ENCODE measurements at regions not wholly inside any gene's neighbourhood (a gene's known extent, or its start where the extent isn't known, plus 50 kb on each side); places are given as distances from the start of the nearest gene placed in this dataset.

DNA sequence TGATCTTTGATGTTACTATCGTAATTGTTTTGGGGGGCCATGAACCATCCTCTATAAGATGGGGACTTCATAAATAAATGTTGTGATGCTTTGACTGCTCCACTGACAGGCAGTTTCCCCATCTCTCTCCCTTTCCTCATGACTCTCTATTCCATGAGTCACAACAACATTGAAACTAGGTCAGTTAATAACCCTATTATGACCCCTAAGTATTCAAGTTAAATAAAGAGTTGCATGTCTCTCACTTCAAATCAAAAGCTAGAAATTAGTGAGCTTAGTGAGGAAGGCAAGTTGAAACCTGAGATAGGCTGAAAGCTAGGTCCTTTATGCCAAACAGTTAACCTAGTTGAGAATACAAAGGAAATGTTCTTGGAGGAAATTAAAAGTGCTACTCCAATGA is 491.0 kb downstream of the HAO1 start:
- FAIRE-seq: no peak
- H3K79me2 ChIP-seq (ENCODE audit: control insufficient read depth, insufficient read depth, low read length): no peaks in the 10 kb centered on the region
- H3K4me1 ChIP-seq (ENCODE audit: control insufficient read depth, extremely low read depth, insufficient read depth, low read length): no peaks in the 10 kb centered on the region
- H2AFZ ChIP-seq (ENCODE audit: control insufficient read depth, low read length): no peak overlapping the region
- no peak overlapping the region for H3K4me2 ChIP-seq (ENCODE audit: control insufficient read depth, extremely low read depth, insufficient read depth, low read depth, low read length)
- dilution Hi-C loops (cut with MboI; ENCODE audit: extremely low pct_ligation_motif_present, low sequenced_read_pairs): no loop called here
- H3K9me1 ChIP-seq (ENCODE audit: control insufficient read depth, extremely low read depth, insufficient read depth, low read length): no peaks in the 10 kb centered on the region
- no peak overlapping the region for H3K27ac ChIP-seq (ENCODE audit: control insufficient read depth, insufficient read depth, low read length)
- H3K9me3 ChIP-seq (ENCODE audit: control insufficient read depth, low read depth, low read length): no peaks in the 10 kb centered on the region
- H3K9ac ChIP-seq (ENCODE audit: control insufficient read depth, extremely low read depth, insufficient read depth, low read length): no peak overlapping the region
- no peaks in the 10 kb centered on the region for H4K20me1 ChIP-seq (ENCODE audit: control insufficient read depth, extremely low read depth, insufficient read depth, low read length)
- TF ChIP-seq, protein P1, sequence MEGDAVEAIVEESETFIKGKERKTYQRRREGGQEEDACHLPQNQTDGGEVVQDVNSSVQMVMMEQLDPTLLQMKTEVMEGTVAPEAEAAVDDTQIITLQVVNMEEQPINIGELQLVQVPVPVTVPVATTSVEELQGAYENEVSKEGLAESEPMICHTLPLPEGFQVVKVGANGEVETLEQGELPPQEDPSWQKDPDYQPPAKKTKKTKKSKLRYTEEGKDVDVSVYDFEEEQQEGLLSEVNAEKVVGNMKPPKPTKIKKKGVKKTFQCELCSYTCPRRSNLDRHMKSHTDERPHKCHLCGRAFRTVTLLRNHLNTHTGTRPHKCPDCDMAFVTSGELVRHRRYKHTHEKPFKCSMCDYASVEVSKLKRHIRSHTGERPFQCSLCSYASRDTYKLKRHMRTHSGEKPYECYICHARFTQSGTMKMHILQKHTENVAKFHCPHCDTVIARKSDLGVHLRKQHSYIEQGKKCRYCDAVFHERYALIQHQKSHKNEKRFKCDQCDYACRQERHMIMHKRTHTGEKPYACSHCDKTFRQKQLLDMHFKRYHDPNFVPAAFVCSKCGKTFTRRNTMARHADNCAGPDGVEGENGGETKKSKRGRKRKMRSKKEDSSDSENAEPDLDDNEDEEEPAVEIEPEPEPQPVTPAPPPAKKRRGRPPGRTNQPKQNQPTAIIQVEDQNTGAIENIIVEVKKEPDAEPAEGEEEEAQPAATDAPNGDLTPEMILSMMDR (optimal IDR thresholded peaks at IDR 0.05 in 1 of 3, IDR thresholded peaks at IDR 0.05 in 1 of 3, conservative IDR thresholded peaks at IDR 0.05 in 1 of 3; ENCODE audit: extremely low read depth in 1 of 3, insufficient read depth in 2 of 3, low read length in 3 of 3): no peak
- no peak for TF ChIP-seq EZH2 (IDR thresholded peaks at IDR 0.05; ENCODE audit: low read length)
- H3K36me3 ChIP-seq (ENCODE audit: control insufficient read depth in 2 of 2, extremely low read depth in 1 of 2, insufficient read depth in 2 of 2, low read length in 2 of 2): no peaks in the 10 kb centered on the region
- H3K4me3 ChIP-seq (ENCODE audit: control insufficient read depth in 2 of 3, extremely low read depth in 1 of 3, insufficient read depth in 2 of 3, low read depth in 1 of 3, low read length in 3 of 3): no peak overlapping the region
- H3K27me3 ChIP-seq (ENCODE audit: control insufficient read depth, extremely low read depth, insufficient read depth, low read length): no peaks in the 10 kb centered on the region
- DNase-seq (ENCODE audit: low read depth, low spot score): no peak

DNA sequence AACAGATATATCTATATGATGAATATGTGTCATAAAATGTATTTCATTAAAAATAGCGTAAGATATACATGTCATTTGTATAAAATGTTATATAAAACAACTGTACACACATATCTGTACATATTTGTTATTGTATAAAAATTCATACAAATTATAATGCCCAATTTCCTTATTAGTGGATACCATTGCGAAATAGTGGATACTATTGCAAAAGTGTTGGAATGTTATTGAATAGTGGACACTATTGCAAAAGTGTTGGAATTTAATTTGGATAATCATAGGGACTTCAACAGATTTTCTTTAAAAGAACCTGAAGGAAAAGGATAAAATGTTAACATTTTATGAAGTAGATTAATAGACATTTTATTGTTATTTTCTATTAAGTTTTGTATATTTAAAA is 487.4 kb downstream of the HAO1 start:
- Histone ChIP-seq H3K4me3 (ENCODE audit: control insufficient read depth in 2 of 3, extremely low read depth in 1 of 3, insufficient read depth in 2 of 3, low read depth in 1 of 3, low read length in 3 of 3) (no peak overlapping the region), H4K20me1 (ENCODE audit: control insufficient read depth, extremely low read depth, insufficient read depth, low read length) (no peaks in the 10 kb centered on the region), H2AFZ (ENCODE audit: control insufficient read depth, low read length) (no peak overlapping the region), H3K9ac (ENCODE audit: control insufficient read depth, extremely low read depth, insufficient read depth, low read length) (no peak overlapping the region), H3K27me3 (ENCODE audit: control insufficient read depth, extremely low read depth, insufficient read depth, low read length) (no peaks in the 10 kb centered on the region), H3K36me3 (ENCODE audit: control insufficient read depth in 2 of 2, extremely low read depth in 1 of 2, insufficient read depth in 2 of 2, low read length in 2 of 2) (no peaks in the 10 kb centered on the region), H3K27ac (ENCODE audit: control insufficient read depth, insufficient read depth, low read length) (no peak overlapping the region), H3K9me1 (ENCODE audit: control insufficient read depth, extremely low read depth, insufficient read depth, low read length) (no peaks in the 10 kb centered on the region), H3K9me3 (ENCODE audit: control insufficient read depth, low read depth, low read length) (no peaks in the 10 kb centered on the region), H3K79me2 (ENCODE audit: control insufficient read depth, insufficient read depth, low read length) (no peaks in the 10 kb centered on the region), H3K4me2 (ENCODE audit: control insufficient read depth, extremely low read depth, insufficient read depth, low read depth, low read length) (no peak overlapping the region), H3K4me1 (ENCODE audit: control insufficient read depth, extremely low read depth, insufficient read depth, low read length) (no peaks in the 10 kb centered on the region)
- FAIRE-seq: no peak
- no peak for DNase-seq (ENCODE audit: low read depth, low spot score)
- TF ChIP-seq EZH2 (IDR thresholded peaks at IDR 0.05; ENCODE audit: low read length): no peak
- TF ChIP-seq, protein P1 (optimal IDR thresholded peaks at IDR 0.05 in 1 of 3, IDR thresholded peaks at IDR 0.05 in 1 of 3, conservative IDR thresholded peaks at IDR 0.05 in 1 of 3; ENCODE audit: extremely low read depth in 1 of 3, insufficient read depth in 2 of 3, low read length in 3 of 3): no peak
- dilution Hi-C loops (cut with MboI; ENCODE audit: extremely low pct_ligation_motif_present, low sequenced_read_pairs): no loop called here

Measured in keratinocyte (primary cell).